GM21515 (cell line): ENCODE measurements at regions not wholly inside any gene's neighbourhood (a gene's known extent, or its start where the extent isn't known, plus 50 kb on each side); places are given as distances from the start of the nearest gene placed in this dataset.

Experiments used
- ATAC-seq: cut with Tn5 transposase; IDR thresholded peaks from one replicate; pipeline ENCODE4 v1.9.1; 2021; ENCODE audit not compliant: unreplicated experiment

DNA sequence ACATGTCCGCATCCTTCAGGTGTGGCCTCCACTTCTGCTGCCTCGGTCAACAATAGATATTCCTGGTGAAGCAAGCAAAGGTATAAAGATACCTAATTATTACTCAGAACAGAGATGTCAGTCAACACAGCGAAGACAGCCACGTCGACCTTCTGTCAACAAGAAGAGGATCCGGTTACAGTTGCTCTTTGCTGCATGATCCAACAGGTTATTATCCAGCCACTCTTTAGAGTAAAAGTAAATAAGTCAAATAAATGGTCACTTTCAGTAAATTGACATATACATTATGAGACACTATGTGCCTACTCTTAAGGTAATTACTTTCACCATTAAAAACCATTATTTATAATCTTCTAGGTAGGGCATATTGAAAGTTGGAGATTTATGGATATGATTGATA, 356.8 kb upstream of the ATP11B start:
- ATAC-seq, result no peak

GRCh38 chr3:182438398-182438797, 354.9 kb upstream of the ATP11B start:
- ATAC-seq, result no peak

- no peak for ATAC-seq
Observed at GRCh38 chr3:182440101-182440500, 353.2 kb upstream of the ATP11B start.

GRCh38 chr3:182445576-182445975, 347.7 kb upstream of the ATP11B start:
- ATAC-seq, result no peak

DNA sequence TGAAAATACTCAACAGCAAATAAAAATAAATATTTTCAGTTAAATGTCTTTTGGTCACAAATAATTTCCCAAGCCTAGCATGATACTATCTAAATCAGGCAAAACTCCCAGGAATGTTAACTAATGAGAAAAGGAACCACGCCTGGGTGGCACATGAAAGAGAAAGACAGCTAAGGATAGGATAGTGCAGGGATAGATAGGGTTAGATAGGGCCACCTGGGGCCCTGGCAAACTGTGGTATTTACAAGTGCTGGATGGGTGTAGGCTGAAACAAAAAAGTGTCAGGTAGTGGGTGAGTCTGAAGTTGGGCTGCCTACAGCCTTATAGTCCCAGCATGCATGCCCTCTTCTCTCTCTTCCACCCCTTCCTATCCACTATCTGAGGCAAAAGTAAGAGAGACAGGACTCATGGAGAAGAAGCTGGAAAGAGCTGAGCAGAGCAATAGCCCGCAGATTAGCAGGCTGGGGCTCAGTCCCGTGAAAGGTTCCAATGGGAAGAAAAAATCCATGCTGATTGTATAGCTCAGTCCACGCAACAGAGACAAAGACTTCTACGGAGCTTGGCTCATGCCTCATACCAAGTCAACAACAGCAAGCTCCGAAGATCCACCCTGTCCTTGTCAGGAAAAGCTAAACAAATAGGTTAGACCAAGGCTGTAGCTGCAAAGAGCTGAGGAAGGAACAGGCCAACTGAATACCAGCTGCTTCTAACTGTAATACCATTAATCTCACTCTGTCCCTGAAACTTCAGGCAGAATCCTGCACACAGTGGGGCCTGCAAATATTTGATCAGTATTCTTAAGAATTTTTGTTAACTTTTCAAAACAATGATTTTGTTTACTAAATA, 342.1 kb upstream of the ATP11B start:
- ATAC-seq, result no peak

- no peak for ATAC-seq
Observed at GRCh38 chr3:182451871-182452270, 341.4 kb upstream of the ATP11B start.

DNA sequence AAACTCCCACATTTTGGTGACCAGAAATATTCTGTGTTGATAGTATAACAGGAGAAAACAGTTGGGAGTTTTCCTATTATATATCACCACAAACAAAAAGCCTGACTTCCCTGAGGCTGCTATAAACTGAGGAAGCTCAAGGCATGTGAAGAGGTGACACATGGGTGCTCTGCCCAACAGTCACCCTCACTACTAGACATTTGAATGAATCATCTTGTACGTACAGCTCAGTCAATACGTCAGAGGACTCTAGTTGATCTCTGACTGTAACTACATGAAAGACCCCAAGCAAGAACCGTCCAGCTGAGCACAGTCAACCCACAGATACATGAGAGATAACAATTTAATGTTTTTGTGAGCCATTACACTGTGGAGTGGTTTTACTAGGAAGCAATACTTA, 338.3 kb upstream of the ATP11B start:
- ATAC-seq, result no peak

- ATAC-seq, result no peak
Observed at GRCh38 chr3:182460303-182460702, 333.0 kb upstream of the ATP11B start.

GRCh38 chr3:182462152-182462551, 331.2 kb upstream of the ATP11B start:
- ATAC-seq, result no peak

- no peak for ATAC-seq
Observed at GRCh38 chr3:182464513-182465145, 328.7 kb upstream of the ATP11B start.

DNA sequence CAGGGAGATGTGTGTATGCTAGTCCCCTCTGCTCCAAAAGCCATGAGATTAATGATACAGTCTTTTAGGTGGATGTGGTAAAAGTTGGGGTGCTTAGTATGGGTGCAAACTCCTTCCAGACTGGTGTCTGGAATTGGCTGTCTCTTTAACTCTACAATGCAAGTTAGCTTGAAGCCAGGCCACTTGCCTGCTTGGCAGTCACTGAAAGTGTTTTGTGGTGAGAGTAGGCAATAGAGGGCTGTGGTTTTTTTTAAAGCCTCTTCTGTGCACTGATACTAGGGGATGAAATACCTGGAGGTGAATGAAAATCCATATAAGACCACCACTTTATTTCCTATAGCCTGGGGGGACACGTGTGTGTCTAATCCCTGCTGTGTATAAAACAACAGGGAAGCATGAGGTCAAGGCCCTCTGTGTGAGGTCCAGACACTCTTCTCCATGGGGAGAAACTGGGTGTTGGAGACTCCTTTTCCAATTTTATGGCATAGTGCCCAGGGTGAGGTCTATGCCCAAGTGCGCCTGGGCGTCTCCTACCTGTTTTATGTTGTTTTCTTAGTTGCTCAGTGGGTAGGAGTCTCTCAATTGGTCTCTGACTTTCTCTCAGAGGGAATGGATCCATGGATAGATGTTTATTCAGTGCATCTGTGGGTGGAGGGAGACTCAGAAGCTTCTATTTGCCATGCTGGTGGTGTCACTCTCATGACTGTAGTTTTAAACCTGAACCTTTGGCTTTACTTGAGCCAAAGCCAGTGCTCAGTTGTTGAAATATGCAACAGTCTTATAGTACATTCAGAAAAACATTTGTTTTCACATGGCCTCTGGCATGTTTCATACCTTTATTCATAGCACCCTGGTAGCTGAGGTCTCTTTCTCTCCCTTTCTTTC, 327.8 kb upstream of the ATP11B start:
- no peak for ATAC-seq

DNA sequence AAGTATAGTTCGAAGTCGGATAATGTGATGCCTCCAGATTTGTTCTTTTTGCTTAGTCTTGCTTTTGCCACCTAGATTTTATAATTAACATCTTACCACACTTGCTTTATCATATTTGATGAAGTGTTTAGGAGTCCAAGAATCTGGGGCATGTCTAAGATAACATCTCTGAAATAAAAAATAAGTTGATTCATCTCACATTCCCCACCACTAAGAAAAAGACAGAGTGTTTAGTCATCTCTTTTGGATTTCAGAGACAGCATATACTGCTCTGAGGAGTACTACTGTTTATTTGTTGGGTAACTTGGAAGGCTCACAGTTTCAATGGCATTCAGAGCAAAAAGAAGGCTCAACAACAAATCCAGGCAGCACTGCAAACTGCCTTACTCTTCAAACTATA, 324.2 kb upstream of the ATP11B start:
- ATAC-seq, result no peak

DNA sequence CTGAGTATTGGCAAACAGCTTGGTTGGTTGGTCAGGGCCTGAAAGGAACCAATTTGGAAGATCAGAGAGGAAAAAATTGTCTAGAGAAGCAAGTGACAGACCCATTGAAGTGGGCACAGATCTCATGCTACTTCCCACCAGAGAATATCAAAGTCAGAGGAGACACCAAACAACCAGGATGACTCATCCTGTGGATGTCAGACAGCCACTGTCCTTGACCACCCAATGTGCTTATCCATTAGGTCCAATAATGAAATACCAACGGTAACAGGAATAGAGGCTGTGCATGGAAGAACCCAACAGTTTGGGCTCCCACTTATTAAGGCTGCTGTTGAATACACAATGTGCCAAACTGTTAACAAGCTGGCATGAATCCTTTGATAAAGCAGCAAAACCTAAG, 323.1 kb upstream of the ATP11B start:
- no peak for ATAC-seq

- ATAC-seq, result no peak
Observed at GRCh38 chr3:182473191-182473710, 320.1 kb upstream of the ATP11B start.

GRCh38 chr3:182478369-182478768, 314.9 kb upstream of the ATP11B start:
- no peak for ATAC-seq

DNA sequence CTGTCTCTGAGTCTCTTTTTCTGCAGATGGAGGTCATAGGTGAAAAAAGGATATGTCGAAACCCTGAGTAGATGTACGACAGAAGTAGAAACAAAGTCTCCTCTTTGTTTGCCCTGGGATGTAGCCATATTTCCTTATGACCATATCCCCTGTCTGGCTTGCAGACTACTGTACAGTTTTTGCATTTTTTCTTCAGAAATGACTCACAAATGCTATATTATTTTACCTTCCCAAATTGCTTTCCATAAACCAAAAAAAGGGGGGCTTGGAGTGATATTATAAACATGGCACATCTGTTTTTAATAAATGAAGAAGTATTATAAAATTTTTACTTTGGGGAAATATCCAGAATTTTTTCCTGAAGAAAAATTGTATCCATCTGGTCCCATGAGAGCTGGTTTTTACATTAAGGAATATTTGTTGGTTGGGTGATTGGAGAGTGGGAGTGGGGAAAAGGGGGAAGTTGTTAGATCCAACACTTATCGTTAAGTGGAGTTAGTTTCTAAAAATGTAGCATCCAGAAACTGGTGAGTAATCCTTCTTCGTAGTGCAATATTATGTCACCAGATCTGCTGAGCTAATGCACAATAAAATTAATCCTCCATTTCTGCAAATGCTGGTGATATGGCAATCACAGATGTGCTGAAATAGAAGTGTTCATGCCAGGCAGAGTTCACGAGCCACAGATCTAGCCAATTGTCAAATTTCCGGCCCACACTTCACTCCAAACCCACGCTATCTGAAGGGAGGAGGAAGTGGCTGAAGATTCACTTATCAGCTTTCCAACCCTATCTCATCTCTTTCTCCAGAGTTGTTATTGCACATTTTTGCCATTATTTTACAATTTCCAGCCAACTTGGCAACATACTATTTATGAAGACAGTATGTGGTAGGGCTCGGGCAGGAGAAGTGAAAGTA, 313.6 kb upstream of the ATP11B start:
- ATAC-seq, result no peak

- ATAC-seq, result no peak
Observed at GRCh38 chr3:182482705-182483104, 310.6 kb upstream of the ATP11B start.

DNA sequence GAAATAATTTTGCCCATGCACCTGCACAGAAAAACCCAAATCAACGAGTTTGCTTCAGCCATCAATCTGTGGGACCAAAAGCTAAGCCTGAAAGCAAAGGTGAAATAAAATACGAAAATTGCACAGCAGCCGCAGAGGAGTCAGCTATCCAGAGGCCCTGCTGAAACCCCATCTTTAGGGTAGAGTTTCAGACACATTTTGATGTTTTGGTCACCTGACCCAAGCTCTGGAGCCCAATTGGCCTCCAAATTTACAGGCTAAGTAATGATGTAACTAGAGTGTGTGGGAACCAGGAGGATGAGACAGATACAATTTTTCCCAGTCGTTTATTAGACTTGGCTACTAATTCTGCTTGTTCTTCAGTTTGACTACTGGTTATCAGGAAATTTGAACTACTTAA, 308.6 kb upstream of the ATP11B start:
- ATAC-seq, result no peak

GRCh38 chr3:182485301-182485700, 308.0 kb upstream of the ATP11B start:
- no peak for ATAC-seq

GRCh38 chr3:182486463-182486862, 306.8 kb upstream of the ATP11B start:
- no peak for ATAC-seq
